ENCODE measurements at regions not wholly inside any gene's neighbourhood (a gene's known extent, or its start where the extent isn't known, plus 50 kb on each side); places are given as distances from the start of the nearest gene placed in this dataset.

GRCh38 chr10:23604613-23605012 is 165.7 kb downstream of the OTUD1 start:
- TF ChIP-seq SMC3 (conservative IDR thresholded peaks at IDR 0.05; ENCODE audit: poor library complexity) (no peak), CTCF (IDR thresholded peaks at IDR 0.05; ENCODE audit: poor library complexity, severe bottlenecking) (no peak), EP300 (conservative IDR thresholded peaks at IDR 0.05; ENCODE audit: poor library complexity, severe bottlenecking) (no peak), POLR2AphosphoS5 (IDR thresholded peaks at IDR 0.05) (no peak), EZH2 (IDR thresholded peaks at IDR 0.05; ENCODE audit: borderline replicate concordance, insufficient read depth, low read length, poor library complexity, severe bottlenecking) (no peak), TAF1 (IDR thresholded peaks at IDR 0.05; ENCODE audit: low read depth) (no peak)

All from neural cell (in vitro differentiated cells).